Gastroesophageal sphincter (tissue), 4 donors: ENCODE measurements at regions not wholly inside any gene's neighbourhood (a gene's known extent, or its start where the extent isn't known, plus 50 kb on each side); places are given as distances from the start of the nearest gene placed in this dataset.

Experiments
- ATAC-seq: fragments of 150-250 bp; one replicate; pipeline ENCODE4 v1.9.1; 2016; ENCODE audit warnings: mild to moderate bottlenecking, moderate library complexity
- H3K27ac ChIP-seq, 4 donors: fragments of 200-600 bp; sonication (generic) in 3 of 4; 1 replicate in 3 of 4; 2 replicates in 1 of 4; pipeline ENCODE4 v1.5.1; 2016 to 2019
- H3K27me3 ChIP-seq: fragments of 200-600 bp; sonication (generic); one replicate; pipeline ENCODE4 v1.5.1; 2019
- H3K36me3 ChIP-seq, 2 donors: fragments of 200-600 bp; sonication (generic); one replicate each; pipeline ENCODE4 v1.5.1; 2019; ENCODE audit warnings: control low read depth in 1 of 2
- H3K4me1 ChIP-seq, 3 donors: fragments of 200-600 bp; sonication (generic); 1 replicate in 2 of 3; 2 replicates in 1 of 3; pipeline ENCODE4 v1.5.1; 2016 to 2019; ENCODE audit warnings: control low read depth in 2 of 3
- H3K4me3 ChIP-seq, 2 donors: fragments of 200-600 bp; sonication (generic); one replicate each; pipeline ENCODE4 v1.5.1; 2019; ENCODE audit warnings: mild to moderate bottlenecking in 1 of 2, moderate library complexity in 1 of 2
- H3K9me3 ChIP-seq, 3 donors: fragments of 200-600 bp; sonication (generic); one replicate each; pipeline ENCODE4 v1.5.1; 2017 to 2019; ENCODE audit warnings: control low read depth in 2 of 3
- EP300 ChIP-seq: sonication (generic); formaldehyde crosslinking; IDR thresholded peaks from one replicate; pipeline ENCODE4 v1.6.1; 2017; ENCODE audit warnings: antibody characterized with exemption, mild to moderate bottlenecking
- POLR2A ChIP-seq, 2 donors: fragments of 450-650 bp; IDR thresholded peaks; one replicate each; pipeline ENCODE4 v1.6.1; 2017; ENCODE audit warnings: antibody characterized with exemption in 2 of 2, mild to moderate bottlenecking in 2 of 2, moderate library complexity in 1 of 2
- POLR2AphosphoS5 ChIP-seq: sonication (generic); formaldehyde crosslinking; IDR thresholded peaks from one replicate; pipeline ENCODE4 v1.6.1; 2017; ENCODE audit warnings: antibody characterized with exemption
- WGBS, 2 donors: methylation state at CpG; one replicate each; pipeline ENCODE4 v1.1.5; 2018; ENCODE audit warnings: low coverage in 1 of 2; 5-methylcytosine and 5-hydroxymethylcytosine counted together
- TF ChIP-seq, protein P1 (sequence below), 4 experiments: fragments of 200-600 bp in 2 of 4; fragments of 450-650 bp in 2 of 4; sonication (generic) in 1 of 4; IDR thresholded peaks; one replicate each; pipeline ENCODE4 v1.5.1; 2017 to 2019; ENCODE audit warnings: antibody characterized with exemption in 4 of 4, mild to moderate bottlenecking in 2 of 4, moderate library complexity in 2 of 4

DNA sequence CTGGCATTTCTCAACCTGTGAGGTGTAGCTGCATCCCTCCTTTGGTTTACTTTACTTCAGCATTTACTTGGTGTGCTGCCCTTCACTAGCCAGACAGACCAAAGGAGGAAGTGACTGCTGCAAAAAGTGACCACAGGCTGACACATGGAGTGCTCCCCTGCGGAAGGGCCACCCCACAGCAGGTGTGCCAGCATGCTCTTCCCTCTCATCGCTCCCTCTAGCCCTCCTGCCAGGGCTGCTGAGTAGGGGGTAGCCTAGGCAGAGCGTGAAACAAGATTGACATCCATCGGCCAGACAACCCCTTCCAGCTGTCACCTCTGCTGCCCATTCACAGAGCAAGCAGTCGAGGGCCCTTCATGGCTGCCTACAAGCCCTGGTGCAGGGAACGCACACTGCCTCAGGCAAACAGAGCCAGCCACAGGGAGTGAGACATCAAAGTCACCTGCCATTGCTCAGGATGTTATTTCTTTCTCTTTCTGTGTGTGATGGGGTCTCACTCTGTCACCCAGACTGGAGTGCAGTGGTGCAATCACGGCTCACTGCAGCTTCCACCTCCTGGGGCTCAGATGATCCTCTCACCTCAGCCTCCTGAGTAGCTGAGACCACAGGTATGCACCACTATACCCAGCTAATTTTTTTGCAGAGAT lies 102.0 kb upstream of the RPS6KA2 start:
- Histone ChIP-seq H3K36me3 (no peaks in the 10 kb centered on the region), H3K4me1 (no peaks in the 10 kb centered on the region), H3K4me3 (no peak overlapping the region), H3K27ac (no peak overlapping the region), H3K9me3 (no peaks in the 10 kb centered on the region), H3K27me3 (no peaks in the 10 kb centered on the region)
- 81 to 85% methylated on average over 4 to 5 of the region's 7 CpGs for WGBS, 2 donors
- no peak for ATAC-seq
- no peak for TF ChIP-seq POLR2A (IDR thresholded peaks at IDR 0.05)
- no peak for TF ChIP-seq EP300
- TF ChIP-seq POLR2AphosphoS5, result no peak
- TF ChIP-seq, protein P1, sequence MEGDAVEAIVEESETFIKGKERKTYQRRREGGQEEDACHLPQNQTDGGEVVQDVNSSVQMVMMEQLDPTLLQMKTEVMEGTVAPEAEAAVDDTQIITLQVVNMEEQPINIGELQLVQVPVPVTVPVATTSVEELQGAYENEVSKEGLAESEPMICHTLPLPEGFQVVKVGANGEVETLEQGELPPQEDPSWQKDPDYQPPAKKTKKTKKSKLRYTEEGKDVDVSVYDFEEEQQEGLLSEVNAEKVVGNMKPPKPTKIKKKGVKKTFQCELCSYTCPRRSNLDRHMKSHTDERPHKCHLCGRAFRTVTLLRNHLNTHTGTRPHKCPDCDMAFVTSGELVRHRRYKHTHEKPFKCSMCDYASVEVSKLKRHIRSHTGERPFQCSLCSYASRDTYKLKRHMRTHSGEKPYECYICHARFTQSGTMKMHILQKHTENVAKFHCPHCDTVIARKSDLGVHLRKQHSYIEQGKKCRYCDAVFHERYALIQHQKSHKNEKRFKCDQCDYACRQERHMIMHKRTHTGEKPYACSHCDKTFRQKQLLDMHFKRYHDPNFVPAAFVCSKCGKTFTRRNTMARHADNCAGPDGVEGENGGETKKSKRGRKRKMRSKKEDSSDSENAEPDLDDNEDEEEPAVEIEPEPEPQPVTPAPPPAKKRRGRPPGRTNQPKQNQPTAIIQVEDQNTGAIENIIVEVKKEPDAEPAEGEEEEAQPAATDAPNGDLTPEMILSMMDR (IDR thresholded peaks at IDR 0.05), result no peak

DNA sequence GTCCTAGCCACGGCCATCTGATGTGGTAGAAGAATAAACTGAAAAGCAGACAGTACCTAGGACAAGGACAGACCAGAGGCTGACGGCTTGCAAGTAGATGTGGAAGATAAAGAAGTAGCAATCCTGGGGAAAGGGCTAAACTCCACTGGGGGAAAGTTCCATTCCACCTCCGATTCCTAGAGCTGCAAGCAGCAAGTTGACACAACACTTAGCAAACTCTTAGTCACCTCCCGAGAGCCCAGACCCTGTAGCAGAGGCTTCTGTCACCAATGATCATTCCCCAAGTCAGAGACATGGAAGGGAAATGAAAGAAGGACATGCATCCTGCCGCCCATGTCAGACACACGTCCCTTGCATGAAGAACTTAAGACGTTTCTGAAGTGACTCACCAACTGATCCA lies 99.2 kb upstream of the RPS6KA2 start:
- Histone ChIP-seq H3K27ac (no peak overlapping the region), H3K4me3 (no peak overlapping the region), H3K36me3 (no peaks in the 10 kb centered on the region), H3K27me3 (no peaks in the 10 kb centered on the region), H3K4me1 (no peaks in the 10 kb centered on the region), H3K9me3 (no peaks in the 10 kb centered on the region)
- TF ChIP-seq POLR2AphosphoS5, result no peak
- TF ChIP-seq, protein P1 (IDR thresholded peaks at IDR 0.05), result no peak
- TF ChIP-seq POLR2A (IDR thresholded peaks at IDR 0.05), result no peak
- no peak for TF ChIP-seq EP300
- 64 to 89% methylated on average over 3 to 6 of the region's 7 CpGs for WGBS, 2 donors
- no peak for ATAC-seq

DNA sequence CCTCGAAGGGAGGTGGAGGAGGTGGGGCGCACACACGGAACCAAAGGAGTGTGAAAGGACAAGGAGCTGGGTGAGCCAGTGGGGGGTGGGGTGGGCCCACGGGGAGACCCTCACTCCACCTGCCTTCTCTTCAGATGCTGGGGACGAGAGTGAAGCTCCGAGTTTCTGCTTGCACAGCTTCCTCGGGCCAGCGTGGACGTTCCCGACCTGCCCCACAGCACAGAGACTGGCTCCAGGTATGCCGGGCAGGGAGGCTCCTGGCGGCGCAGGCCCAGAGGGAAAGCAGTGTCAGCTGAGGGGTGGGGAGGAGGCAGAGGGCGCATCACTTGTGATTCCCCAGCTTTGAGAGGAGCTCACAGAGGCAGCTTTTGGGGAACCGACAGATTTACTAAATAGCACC lies 98.5 kb upstream of the RPS6KA2 start:
- Histone ChIP-seq H3K27me3 (no peaks in the 10 kb centered on the region), H3K4me3 (no peak overlapping the region), H3K9me3 (no peaks in the 10 kb centered on the region), H3K4me1 (no peaks in the 10 kb centered on the region), H3K36me3 (no peaks in the 10 kb centered on the region), H3K27ac (no peak overlapping the region)
- 87 to 91% methylated on average over 3 to 11 of the region's 15 CpGs for WGBS, 2 donors
- TF ChIP-seq POLR2AphosphoS5 (no peak), EP300 (no peak), POLR2A (IDR thresholded peaks at IDR 0.05) (no peak)
- TF ChIP-seq, protein P1 (IDR thresholded peaks at IDR 0.05), result no peak
- ATAC-seq, result no peak

DNA sequence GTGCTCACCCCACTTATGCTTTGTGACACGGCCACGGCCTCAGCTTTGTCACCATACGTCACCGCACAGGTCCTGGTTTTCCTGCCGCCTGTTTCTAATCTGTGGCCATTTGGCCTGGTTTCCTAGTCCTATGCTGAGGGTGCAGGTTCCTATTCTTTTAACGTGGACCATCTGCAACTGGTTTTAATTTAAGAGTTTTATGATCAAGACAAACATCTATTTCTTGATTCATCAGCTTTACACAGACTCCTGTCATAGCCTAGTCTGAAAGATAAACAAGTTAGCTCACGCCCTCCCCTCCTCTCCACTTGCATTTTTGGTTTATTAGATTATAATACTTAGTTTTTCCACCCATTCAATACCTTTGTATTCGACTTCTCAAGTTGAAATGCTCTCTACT lies 97.5 kb upstream of the RPS6KA2 start:
- no peaks in the 10 kb centered on the region for H3K27me3 ChIP-seq
- WGBS, 2 donors, result 79 to 81% methylated on average over 8 of the region's 8 CpGs
- no peak overlapping the region for H3K27ac ChIP-seq
- no peaks in the 10 kb centered on the region for H3K36me3 ChIP-seq
- no peak overlapping the region for H3K4me3 ChIP-seq
- peaks cover 0 to 9% (median 0%) of the 10 kb centered on the region in 3 donors for H3K4me1 ChIP-seq
- no peaks in the 10 kb centered on the region for H3K9me3 ChIP-seq
- no peak for TF ChIP-seq POLR2A (IDR thresholded peaks at IDR 0.05)
- TF ChIP-seq, protein P1 (IDR thresholded peaks at IDR 0.05), result no peak
- no peak for TF ChIP-seq POLR2AphosphoS5
- no peak for TF ChIP-seq EP300
- ATAC-seq, result no peak

DNA sequence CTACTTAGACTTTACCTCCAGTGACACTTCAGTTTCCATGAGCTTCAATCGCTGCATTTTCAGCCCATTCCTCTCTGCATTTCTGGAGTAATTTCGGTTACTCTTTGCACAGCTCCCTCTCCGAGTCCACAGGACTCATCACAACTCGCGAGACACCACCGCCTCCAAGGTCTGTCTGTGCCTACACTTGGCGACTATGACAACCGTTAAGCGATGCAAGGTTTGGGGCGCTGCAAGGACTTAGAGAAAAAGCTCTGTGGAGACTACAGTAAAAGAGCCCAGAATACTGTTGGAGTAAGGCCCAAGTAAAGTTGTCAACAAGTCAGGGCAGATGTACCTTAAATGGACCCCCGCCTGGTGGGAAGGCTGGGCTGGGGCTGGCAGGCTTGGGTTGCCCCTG lies 95.7 kb upstream of the RPS6KA2 start:
- no peak for ATAC-seq
- no peaks in the 10 kb centered on the region for H3K27me3 ChIP-seq
- no peak overlapping the region for H3K27ac ChIP-seq
- H3K36me3 ChIP-seq, result no peaks in the 10 kb centered on the region
- 98 to 100% methylated on average over 1 to 4 of the region's 11 CpGs for WGBS, 2 donors
- peaks cover 0 to 13% (median 0%) of the 10 kb centered on the region in 3 donors for H3K4me1 ChIP-seq
- no peaks in the 10 kb centered on the region for H3K9me3 ChIP-seq
- H3K4me3 ChIP-seq, result no peak overlapping the region
- no peak for TF ChIP-seq EP300
- TF ChIP-seq, protein P1 (IDR thresholded peaks at IDR 0.05), result no peak
- no peak for TF ChIP-seq POLR2AphosphoS5
- TF ChIP-seq POLR2A (IDR thresholded peaks at IDR 0.05), result no peak
